Osteoblast (primary cell): ENCODE measurements at regions not wholly inside any gene's neighbourhood (a gene's known extent, or its start where the extent isn't known, plus 50 kb on each side); places are given as distances from the start of the nearest gene placed in this dataset.

Source experiments
- DNase-seq: peaks from one replicate; pipeline ENCODE4 v3.0.0; 2011; ENCODE audit warnings: low spot score, mixed read lengths; ENCODE audit not compliant: insufficient read length; ENCODE audit errors: missing footprints
- H2AFZ ChIP-seq: 2 replicates; pipeline ENCODE4 v1.6.0; 2011; ENCODE audit warnings: mild to moderate bottlenecking, low read length
- H3K27ac ChIP-seq: 2 replicates; pipeline ENCODE4 v1.5.1; 2011; ENCODE audit warnings: mild to moderate bottlenecking, low read depth, low read length, moderate library complexity
- H3K27me3 ChIP-seq: 2 replicates; pipeline ENCODE4 v1.6.0; 2012; ENCODE audit warnings: mild to moderate bottlenecking, control low read depth, inconsistent platforms, low read length, moderate library complexity; ENCODE audit not compliant: insufficient read depth
- H3K36me3 ChIP-seq: 2 replicates; pipeline ENCODE4 v1.5.1; 2011; ENCODE audit warnings: mild to moderate bottlenecking, low read length, control low read depth, moderate library complexity; ENCODE audit not compliant: insufficient read depth
- H3K4me1 ChIP-seq: 2 replicates; pipeline ENCODE4 v1.5.1; 2011; ENCODE audit warnings: mild to moderate bottlenecking, low read length, control low read depth, moderate library complexity; ENCODE audit not compliant: insufficient read depth
- H3K4me2 ChIP-seq: 2 replicates; pipeline ENCODE4 v1.6.0; 2011; ENCODE audit warnings: mild to moderate bottlenecking, low read length; ENCODE audit not compliant: insufficient read depth
- H3K4me3 ChIP-seq: fragments of 200-600 bp; sonication (generic); 3 replicates; pipeline ENCODE4 v1.5.1; 2012; ENCODE audit warnings: mild to moderate bottlenecking, low read length, inconsistent platforms; ENCODE audit not compliant: insufficient read depth
- H3K79me2 ChIP-seq: 2 replicates; pipeline ENCODE4 v1.6.0; 2012; ENCODE audit warnings: mild to moderate bottlenecking, low read length, control low read depth, inconsistent platforms; ENCODE audit not compliant: insufficient read depth
- H3K9me3 ChIP-seq: 2 replicates; pipeline ENCODE4 v1.5.1; 2011; ENCODE audit warnings: low read depth, low read length, control low read depth
- H4K20me1 ChIP-seq: 2 replicates; pipeline ENCODE4 v1.6.0; 2012; ENCODE audit warnings: mild to moderate bottlenecking, low read length, control low read depth; ENCODE audit not compliant: insufficient read depth
- CTCF ChIP-seq: IDR thresholded peaks from 2 replicates; pipeline ENCODE4 v1.5.1; 2011; ENCODE audit warnings: mild to moderate bottlenecking, low read depth, low read length, moderate library complexity; ENCODE audit errors: extremely low read depth

DNA sequence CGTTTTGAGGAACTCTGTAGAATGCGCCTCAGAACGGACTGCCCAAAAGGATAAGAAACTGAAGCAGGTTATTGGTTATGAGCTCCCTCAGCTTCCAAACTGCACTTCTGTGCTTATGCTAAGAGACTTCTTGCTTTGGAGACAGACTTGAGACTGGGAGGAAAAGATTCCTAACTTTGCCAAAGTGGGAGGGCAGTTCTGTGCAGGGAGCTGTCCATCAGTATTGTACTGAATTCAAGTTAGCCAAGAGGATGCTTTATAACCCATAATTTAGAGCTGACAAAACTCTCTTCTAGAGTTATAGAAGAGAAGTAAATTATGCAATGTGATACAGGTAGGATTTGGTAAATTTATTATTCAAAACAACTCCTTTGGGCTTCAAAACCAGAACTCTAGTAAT lies 519.8 kb upstream of the GBE1 start:
- no peaks in the 10 kb centered on the region for H4K20me1 ChIP-seq
- H3K79me2 ChIP-seq, result no peaks in the 10 kb centered on the region
- TF ChIP-seq CTCF, result no peak
- no peak overlapping the region for H2AFZ ChIP-seq
- no peaks in the 10 kb centered on the region for H3K36me3 ChIP-seq
- no peak overlapping the region for H3K4me3 ChIP-seq
- no peaks in the 10 kb centered on the region for H3K9me3 ChIP-seq
- no peaks in the 10 kb centered on the region for H3K27me3 ChIP-seq
- DNase-seq, result no peak
- H3K4me2 ChIP-seq, result no peak overlapping the region
- no peak overlapping the region for H3K27ac ChIP-seq
- H3K4me1 ChIP-seq, result no peaks in the 10 kb centered on the region

DNA sequence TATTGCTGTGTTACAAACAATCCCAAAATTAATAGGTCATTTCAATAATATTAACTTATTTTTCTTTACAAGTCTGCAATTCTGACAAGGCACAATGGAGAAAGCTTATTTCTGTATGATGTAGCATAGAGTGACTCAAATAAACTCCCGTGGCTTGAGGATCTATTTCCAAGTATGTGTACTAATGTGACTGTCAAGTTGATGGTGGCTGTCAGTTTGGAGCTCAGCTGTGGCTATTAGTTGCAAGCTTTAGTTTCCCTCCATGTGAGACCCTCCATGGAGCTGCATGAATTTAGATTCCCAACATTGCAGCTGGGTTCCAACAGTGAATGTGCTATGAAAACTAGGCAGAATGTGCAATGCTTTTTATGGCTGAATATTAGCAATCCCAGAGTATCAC lies 515.5 kb upstream of the GBE1 start:
- H3K9me3 ChIP-seq, result no peaks in the 10 kb centered on the region
- no peak overlapping the region for H3K4me2 ChIP-seq
- H3K79me2 ChIP-seq, result no peaks in the 10 kb centered on the region
- DNase-seq, result no peak
- no peak overlapping the region for H3K4me3 ChIP-seq
- no peaks in the 10 kb centered on the region for H3K4me1 ChIP-seq
- H2AFZ ChIP-seq, result no peak overlapping the region
- no peaks in the 10 kb centered on the region for H3K36me3 ChIP-seq
- no peak overlapping the region for H3K27ac ChIP-seq
- H3K27me3 ChIP-seq, result no peaks in the 10 kb centered on the region
- H4K20me1 ChIP-seq, result no peaks in the 10 kb centered on the region
- no peak for TF ChIP-seq CTCF

DNA sequence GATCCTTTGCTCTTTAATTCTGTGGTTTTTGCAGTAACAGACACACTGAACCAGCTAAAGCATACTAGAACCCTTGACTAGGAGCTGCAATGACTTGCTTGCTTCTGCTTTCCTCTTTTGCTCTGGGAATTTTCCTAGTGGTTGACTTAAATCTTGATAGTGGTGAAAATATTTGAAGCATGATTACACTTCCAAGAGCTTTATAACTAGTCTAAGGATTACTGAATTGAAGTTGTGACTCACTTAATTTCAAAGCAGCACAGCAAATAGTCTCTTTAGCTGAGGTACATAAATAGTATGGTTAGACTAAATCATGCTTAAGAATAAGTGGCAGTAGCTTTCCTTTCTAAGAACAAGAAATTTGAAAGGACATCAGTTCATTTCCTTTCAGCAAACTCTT lies 513.5 kb upstream of the GBE1 start:
- Histone ChIP-seq H3K4me3 (no peak overlapping the region), H3K27me3 (no peaks in the 10 kb centered on the region), H3K4me2 (no peak overlapping the region), H3K27ac (no peak overlapping the region), H3K4me1 (no peaks in the 10 kb centered on the region), H4K20me1 (no peaks in the 10 kb centered on the region), H3K36me3 (no peaks in the 10 kb centered on the region), H2AFZ (no peak overlapping the region), H3K79me2 (no peaks in the 10 kb centered on the region), H3K9me3 (no peaks in the 10 kb centered on the region)
- no peak for TF ChIP-seq CTCF
- DNase-seq, result no peak

DNA sequence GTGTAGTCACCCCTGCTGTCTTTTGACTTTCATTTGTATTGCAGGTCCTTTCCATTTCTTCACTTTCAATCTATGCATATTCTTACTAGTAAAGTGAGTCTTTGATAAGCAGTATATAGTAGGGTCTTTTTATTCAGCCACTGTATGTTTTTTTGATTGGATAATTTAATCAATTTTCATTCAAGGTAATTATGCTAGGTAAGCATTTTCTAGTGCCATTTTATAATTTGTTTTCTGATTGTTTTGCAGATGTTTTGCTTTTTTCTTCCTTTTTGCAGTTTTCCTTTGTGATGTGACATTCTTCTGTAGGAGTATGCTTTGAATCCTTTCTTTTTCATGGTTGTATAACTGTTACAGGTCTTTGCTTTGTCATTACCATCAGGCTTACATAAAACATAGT lies 504.3 kb upstream of the GBE1 start:
- TF ChIP-seq CTCF, result no peak
- Histone ChIP-seq H3K9me3 (no peaks in the 10 kb centered on the region), H3K27ac (no peak overlapping the region), H3K4me2 (no peak overlapping the region), H2AFZ (no peak overlapping the region), H3K27me3 (no peaks in the 10 kb centered on the region), H3K36me3 (no peaks in the 10 kb centered on the region), H3K4me1 (no peaks in the 10 kb centered on the region), H3K4me3 (no peak overlapping the region), H3K79me2 (no peaks in the 10 kb centered on the region), H4K20me1 (no peaks in the 10 kb centered on the region)
- no peak for DNase-seq
